ENCODE measurements at regions not wholly inside any gene's neighbourhood (a gene's known extent, or its start where the extent isn't known, plus 50 kb on each side); places are given as distances from the start of the nearest gene placed in this dataset.

- no CpG with 5 or more reads among the region's 2 CpGs for WGBS (ENCODE audit: extremely low coverage, insufficient read length, low lambda C conversion rate)
- no peak for DNase-seq
- H4K8ac ChIP-seq (replicated peaks; ENCODE audit: insufficient read length, low read depth, low read length): no peak overlapping the region
Observed at GRCh38 chrX:44447214-44447613, 95.4 kb downstream of the FUNDC1 start.

More at GRCh38 chrX:44447214-44447613, 95.4 kb downstream of the FUNDC1 start:
- Histone ChIP-seq H4K20me1 (ENCODE audit: control insufficient read depth, insufficient read depth, insufficient read length) (no peaks in the 10 kb centered on the region), H3K56ac (ENCODE audit: insufficient read length, low read depth, low read length) (no peak overlapping the region), H3K27ac (ENCODE audit: insufficient read length, low read depth, low read length) (no peak overlapping the region), H4K91ac (ENCODE audit: insufficient read length, low read depth, low read length) (no peak overlapping the region), H3K79me1 (ENCODE audit: insufficient read depth, low read depth, low read length, poor library complexity, severe bottlenecking) (no peaks in the 10 kb centered on the region), H3K4me2 (ENCODE audit: insufficient read depth, insufficient read length, low read length) (no peak overlapping the region), H2BK20ac (ENCODE audit: low read depth, low read length, poor library complexity, severe bottlenecking) (no peak overlapping the region), H3K18ac (ENCODE audit: insufficient read length, low read depth, low read length) (no peak overlapping the region), H3K9ac (ENCODE audit: extremely low read depth, insufficient read length, low read length) (no peak overlapping the region), H2BK120ac (ENCODE audit: low read depth, low read length, poor library complexity, severe bottlenecking) (no peak overlapping the region), H2BK12ac (ENCODE audit: insufficient read length, low read depth, low read length) (no peak overlapping the region), H3K9me3 (ENCODE audit: control insufficient read depth, low read depth, low read length) (peaks cover 32% of the 10 kb centered on the region), H3K4ac (ENCODE audit: low read depth, low read length) (no peak overlapping the region), H2BK15ac (ENCODE audit: low read depth, low read length) (no peak overlapping the region), H3K79me2 (ENCODE audit: insufficient read depth, low read length) (no peaks in the 10 kb centered on the region), H2AK5ac (ENCODE audit: insufficient read length, low read length) (no peak overlapping the region), H4K5ac (ENCODE audit: insufficient read length, low read depth, low read length) (no peak overlapping the region), H3K4me1 (ENCODE audit: insufficient read depth, low read length) (no peaks in the 10 kb centered on the region), H3K23ac (ENCODE audit: insufficient read length, low read depth, low read length) (no peak overlapping the region), H3K23me2 (ENCODE audit: insufficient read length, low read depth, low read length, poor library complexity, severe bottlenecking) (no peaks in the 10 kb centered on the region), H2BK5ac (ENCODE audit: insufficient read length, low read length) (no peak overlapping the region), H3T11ph (ENCODE audit: low read length) (no peak overlapping the region), H3K14ac (ENCODE audit: insufficient read depth, low read length) (no peak overlapping the region), H3K27me3 (ENCODE audit: insufficient read depth, low read length) (no peaks in the 10 kb centered on the region), H2AFZ (ENCODE audit: low read length) (no peak overlapping the region)
- peaks cover 38 to 42% of the 10 kb centered on the region in 2 experiments for H3K9me3 Mint-ChIP-seq
- H3K36me3 Mint-ChIP-seq (ENCODE audit: insufficient read depth in 1 of 3, low read depth in 3 of 3): peaks cover 0 to 4% (median 0%) of the 10 kb centered on the region in 3 experiments; a peak in 1 of 7 replicates
- H3K27me3 Mint-ChIP-seq (ENCODE audit: low read depth): no peaks in the 10 kb centered on the region
- H3K4me3 Mint-ChIP-seq: no peak overlapping the region
- H3K4me1 Mint-ChIP-seq: no peaks in the 10 kb centered on the region
- TF ChIP-seq CTCF (conservative IDR thresholded peaks at IDR 0.05): no peak
- no peak overlapping the region for H3K27ac Mint-ChIP-seq

All from H9 (cell line).